ENCODE measurements at regions not wholly inside any gene's neighbourhood (a gene's known extent, or its start where the extent isn't known, plus 50 kb on each side); places are given as distances from the start of the nearest gene placed in this dataset.

DNA sequence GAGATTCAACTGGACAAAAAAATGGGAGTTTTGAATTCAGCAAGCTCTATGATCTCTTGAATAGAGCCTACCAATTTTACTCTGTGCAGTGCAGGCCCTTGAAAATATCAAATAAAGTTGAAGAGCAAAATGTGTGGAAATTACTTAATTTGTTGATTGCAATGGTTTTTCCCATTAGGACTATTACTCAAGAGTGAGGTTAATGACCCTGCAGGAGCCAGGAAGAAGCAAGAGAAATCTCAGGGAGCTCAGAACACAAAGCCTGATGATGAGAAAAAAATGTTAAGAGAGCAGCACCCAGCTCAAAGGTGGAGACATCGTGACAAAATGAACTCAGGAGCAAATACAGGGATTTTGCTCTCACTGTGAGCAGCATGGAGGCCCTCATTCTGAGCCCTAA is 337.6 kb upstream of the TRIB2 start:
- no peaks in the 10 kb centered on the region for H4K20me1 ChIP-seq (ENCODE audit: insufficient read depth)
- no peaks in the 10 kb centered on the region for H3K79me2 ChIP-seq (ENCODE audit: low read depth)
- intact Hi-C loops (cut with micrococcal nuclease; ENCODE audit: unreplicated experiment): no loop called here
- no peaks in the 10 kb centered on the region for H3K4me1 ChIP-seq (replicated peaks; ENCODE audit: insufficient read depth)
- BruUV-seq (replicated peaks): no TSS peak
- no peaks in the 10 kb centered on the region for H3K9me3 ChIP-seq (ENCODE audit: insufficient read depth, low read depth)
- no peak overlapping the region for H3K27ac ChIP-seq
- no peak overlapping the region for H2AFZ ChIP-seq
- ChIA-PET CTCF (no interaction called here), POLR2A (ENCODE audit: unreplicated experiment) (no interaction called here)
- no peaks in the 10 kb centered on the region for H3K9me2 ChIP-seq (ENCODE audit: insufficient read depth)
- no peaks in the 10 kb centered on the region for H3K36me3 ChIP-seq (ENCODE audit: low read depth)
- no peaks in the 10 kb centered on the region for H3F3A ChIP-seq (ENCODE audit: insufficient read depth, low read depth)
- TF ChIP-seq EZH2 (IDR thresholded peaks at IDR 0.05; ENCODE audit: low read depth) (no peak), CTCF (conservative IDR thresholded peaks at IDR 0.05) (no peak)
- no peak for DNase-seq
- H3K27me3 ChIP-seq (ENCODE audit: insufficient read depth, low read depth): no peaks in the 10 kb centered on the region
- no peak overlapping the region for H3K4me3 ChIP-seq
- no peak overlapping the region for H3K4me2 ChIP-seq

GRCh38 chr2:12381543-12382325 is 335.0 kb upstream of the TRIB2 start:
- Histone ChIP-seq H3K4me2 (no peak overlapping the region), H3K27me3 (ENCODE audit: insufficient read depth, low read depth) (no peaks in the 10 kb centered on the region), H3K27ac (no peak overlapping the region), H3K9me3 (ENCODE audit: insufficient read depth, low read depth) (no peaks in the 10 kb centered on the region), H3K9me2 (ENCODE audit: insufficient read depth) (no peaks in the 10 kb centered on the region), H2AFZ (no peak overlapping the region), H3K4me3 (no peak overlapping the region), H3F3A (ENCODE audit: insufficient read depth, low read depth) (no peaks in the 10 kb centered on the region), H3K79me2 (ENCODE audit: low read depth) (no peaks in the 10 kb centered on the region), H4K20me1 (ENCODE audit: insufficient read depth) (no peaks in the 10 kb centered on the region), H3K4me1 (replicated peaks; ENCODE audit: insufficient read depth) (no peaks in the 10 kb centered on the region), H3K36me3 (ENCODE audit: low read depth) (no peaks in the 10 kb centered on the region)
- CTCF ChIA-PET: no interaction called here
- intact Hi-C loops (cut with micrococcal nuclease; ENCODE audit: unreplicated experiment): no loop called here
- POLR2A ChIA-PET (ENCODE audit: unreplicated experiment): no interaction called here
- TF ChIP-seq CTCF (conservative IDR thresholded peaks at IDR 0.05): no peak
- TF ChIP-seq EZH2 (IDR thresholded peaks at IDR 0.05; ENCODE audit: low read depth): no peak
- DNase-seq: no peak
- BruUV-seq (replicated peaks): no TSS peak

- Histone ChIP-seq H3K36me3 (ENCODE audit: low read depth) (no peaks in the 10 kb centered on the region), H3F3A (ENCODE audit: insufficient read depth, low read depth) (no peaks in the 10 kb centered on the region), H4K20me1 (ENCODE audit: insufficient read depth) (no peaks in the 10 kb centered on the region), H3K4me3 (no peak overlapping the region), H2AFZ (no peak overlapping the region), H3K27ac (no peak overlapping the region), H3K4me1 (replicated peaks; ENCODE audit: insufficient read depth) (no peaks in the 10 kb centered on the region), H3K9me2 (ENCODE audit: insufficient read depth) (no peaks in the 10 kb centered on the region), H3K9me3 (ENCODE audit: insufficient read depth, low read depth) (no peaks in the 10 kb centered on the region), H3K27me3 (ENCODE audit: insufficient read depth, low read depth) (no peaks in the 10 kb centered on the region), H3K4me2 (no peak overlapping the region), H3K79me2 (ENCODE audit: low read depth) (no peaks in the 10 kb centered on the region)
- CTCF ChIA-PET: no interaction called here
- BruUV-seq (replicated peaks): no TSS peak
- DNase-seq: no peak
- POLR2A ChIA-PET (ENCODE audit: unreplicated experiment): no interaction called here
- intact Hi-C loops (cut with micrococcal nuclease; ENCODE audit: unreplicated experiment): no loop called here
- TF ChIP-seq EZH2 (IDR thresholded peaks at IDR 0.05; ENCODE audit: low read depth): no peak
- TF ChIP-seq CTCF (conservative IDR thresholded peaks at IDR 0.05): no peak
Observed at GRCh38 chr2:12382366-12382765, 334.4 kb upstream of the TRIB2 start.
